ENCODE measurements at regions not wholly inside any gene's neighbourhood (a gene's known extent, or its start where the extent isn't known, plus 50 kb on each side); places are given as distances from the start of the nearest gene placed in this dataset.

DNA sequence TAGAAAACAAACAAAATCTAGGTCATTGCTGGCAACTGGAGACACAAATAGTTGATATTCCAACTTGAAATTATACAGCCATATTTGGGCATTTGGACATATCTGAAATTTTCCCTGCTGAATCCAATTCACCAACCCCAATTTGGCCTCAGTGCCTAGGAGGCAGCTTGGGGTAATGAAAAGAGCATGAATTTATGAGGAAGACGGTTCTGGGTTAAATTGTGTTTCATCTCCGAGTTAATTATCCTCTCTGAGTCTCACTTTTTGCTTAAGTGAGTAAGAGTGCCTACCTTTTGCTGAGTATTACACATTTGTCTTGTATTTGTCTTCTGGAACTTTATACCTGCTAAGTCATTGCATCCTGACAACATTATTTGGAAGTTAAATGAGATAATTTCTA lies 1906.8 kb upstream of the PIK3C3 start:
- DNase-seq (ENCODE audit: low read depth in 3 of 3, low spot score in 1 of 3) = no peak

DNA sequence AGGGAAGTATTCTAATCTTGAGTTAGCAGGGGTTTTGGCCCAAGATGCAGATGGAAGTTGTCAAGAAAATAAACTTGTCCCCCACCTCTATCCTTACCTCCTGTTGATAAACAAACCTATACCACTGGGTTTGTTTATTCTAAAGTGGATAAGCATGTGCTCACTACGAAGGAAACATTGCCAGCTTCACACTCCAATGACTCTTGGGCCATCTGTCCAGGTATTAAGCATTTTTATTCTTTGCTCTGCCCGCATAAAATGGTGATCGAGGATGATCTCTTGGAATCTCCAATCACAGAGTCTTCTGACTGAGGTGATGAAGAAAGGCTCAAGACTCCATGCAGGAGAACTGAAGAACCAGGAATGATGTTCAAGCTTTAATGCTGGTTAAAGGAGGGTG lies 1908.4 kb upstream of the PIK3C3 start:
- DNase-seq (ENCODE audit: low read depth in 3 of 3, low spot score in 1 of 3) = no peak

DNA sequence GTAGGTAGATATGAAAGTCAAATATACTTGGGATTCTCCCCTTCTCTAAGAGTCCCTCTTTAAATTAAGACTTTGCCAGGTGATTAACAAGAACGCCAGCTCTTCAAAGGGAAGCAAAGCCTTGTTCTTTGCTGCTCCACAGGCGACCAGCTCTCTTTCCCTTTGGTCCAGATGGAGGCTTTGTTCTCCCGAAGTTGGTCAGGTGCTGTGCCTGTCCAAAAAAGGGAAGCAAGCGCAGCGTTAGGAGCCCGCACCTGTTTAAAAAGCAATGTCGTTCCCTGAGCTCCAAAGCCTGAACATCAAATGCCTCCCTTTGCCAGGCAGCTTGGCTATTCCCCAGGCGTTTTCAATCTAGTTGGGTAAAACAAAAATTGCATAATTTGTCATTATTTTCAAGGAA lies 1913.1 kb upstream of the PIK3C3 start:
- no peak for DNase-seq (ENCODE audit: low read depth in 3 of 3, low spot score in 1 of 3)

DNA sequence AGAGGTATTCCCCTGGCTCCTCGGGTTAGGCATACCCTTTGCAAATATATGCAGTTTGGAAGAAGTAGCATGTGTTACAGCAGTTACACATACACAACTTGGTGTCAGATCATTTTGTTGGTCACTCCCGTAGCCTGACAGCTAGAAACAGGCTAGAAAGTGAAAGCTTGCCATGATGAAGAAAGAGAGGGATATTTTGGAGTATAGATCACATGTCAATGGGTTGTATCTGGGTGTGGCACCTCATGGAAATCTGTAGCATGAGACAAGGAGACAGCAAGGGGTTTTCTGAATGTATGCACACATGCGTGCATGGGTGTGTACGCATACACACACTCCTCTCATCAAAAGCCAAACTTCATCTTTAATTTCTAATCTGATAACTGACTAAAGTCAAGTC lies 1914.5 kb upstream of the PIK3C3 start:
- DNase-seq (ENCODE audit: low read depth in 3 of 3, low spot score in 1 of 3) = no peak

DNA sequence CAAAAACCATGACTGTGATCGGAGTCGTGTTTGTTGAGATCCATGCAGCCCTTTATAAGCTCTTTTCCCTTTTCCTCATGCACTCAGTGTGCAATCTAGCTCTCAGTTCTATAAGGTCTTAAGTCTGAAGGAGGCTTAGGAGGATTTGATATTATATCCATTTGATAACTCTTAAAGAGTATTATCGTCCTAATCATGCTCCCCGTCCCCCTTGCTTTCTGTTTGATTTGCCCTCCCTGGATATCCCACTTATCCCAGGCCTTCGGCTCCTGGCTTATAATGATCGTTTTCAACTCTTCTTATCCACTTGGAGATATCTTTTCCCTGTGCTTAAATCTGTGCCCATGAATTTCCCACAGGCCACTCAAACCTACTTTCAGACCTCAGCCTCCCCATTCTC lies 1917.7 kb upstream of the PIK3C3 start:
- no peak for DNase-seq (ENCODE audit: low read depth in 3 of 3, low spot score in 1 of 3)

DNA sequence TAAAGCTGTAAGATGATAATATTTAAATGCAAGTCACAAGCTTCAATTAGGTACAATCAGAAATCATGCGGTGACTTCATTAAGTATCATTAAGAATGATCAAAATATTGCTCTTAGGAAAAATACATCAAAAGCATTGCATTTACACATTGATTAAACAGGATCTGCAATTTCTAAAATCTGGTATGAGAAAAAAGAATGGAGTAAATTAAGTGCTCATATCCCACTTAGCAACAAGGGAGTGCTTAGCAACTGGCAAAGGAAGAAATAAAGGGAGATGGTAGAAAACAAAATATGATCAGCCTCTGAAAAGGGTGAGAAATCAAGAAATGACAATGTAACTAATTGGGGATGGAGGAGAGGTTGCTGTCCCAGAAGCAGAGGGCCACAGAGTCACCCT lies 1918.2 kb upstream of the PIK3C3 start:
- DNase-seq (ENCODE audit: low read depth in 3 of 3, low spot score in 1 of 3) = no peak

DNA sequence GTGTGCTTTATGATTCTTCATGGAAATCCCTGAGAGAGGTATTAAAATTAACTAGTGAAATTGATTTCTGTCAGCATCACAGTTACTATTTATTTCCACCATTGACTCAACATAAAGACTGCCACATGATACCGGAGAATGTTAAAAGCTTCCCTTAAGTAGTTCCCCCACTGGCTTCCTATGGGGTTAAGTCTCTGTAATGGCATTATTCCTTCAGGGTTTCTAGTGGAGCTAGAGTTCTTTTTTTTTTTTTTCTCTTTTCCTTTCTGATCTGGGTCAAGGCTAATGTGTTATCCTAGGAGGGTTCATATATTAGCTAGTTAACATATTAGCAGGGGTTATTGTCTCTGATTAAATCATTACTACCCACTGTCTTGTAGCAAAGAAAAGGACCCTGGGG lies 1919.1 kb upstream of the PIK3C3 start:
- DNase-seq (ENCODE audit: low read depth in 3 of 3, low spot score in 1 of 3) = no peak

DNA sequence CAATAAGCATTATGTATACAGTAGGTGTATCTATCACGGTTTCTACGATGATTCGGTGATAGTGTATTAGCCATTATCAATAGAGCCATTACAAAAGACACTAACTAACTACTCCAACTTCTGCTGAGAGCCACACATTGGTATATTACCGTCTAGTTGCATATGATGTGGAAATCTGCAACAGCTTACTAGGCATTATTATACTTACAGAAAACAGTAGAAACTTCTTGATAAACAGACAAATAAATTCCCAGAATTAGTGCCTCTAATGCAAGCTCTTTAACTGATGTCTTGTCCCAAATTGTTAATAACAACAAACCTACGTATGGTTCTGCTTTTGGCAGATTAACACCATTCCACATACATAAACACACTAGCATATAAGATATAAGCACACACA lies 1923.0 kb upstream of the PIK3C3 start:
- DNase-seq (ENCODE audit: low read depth in 3 of 3, low spot score in 1 of 3) = no peak

DNA sequence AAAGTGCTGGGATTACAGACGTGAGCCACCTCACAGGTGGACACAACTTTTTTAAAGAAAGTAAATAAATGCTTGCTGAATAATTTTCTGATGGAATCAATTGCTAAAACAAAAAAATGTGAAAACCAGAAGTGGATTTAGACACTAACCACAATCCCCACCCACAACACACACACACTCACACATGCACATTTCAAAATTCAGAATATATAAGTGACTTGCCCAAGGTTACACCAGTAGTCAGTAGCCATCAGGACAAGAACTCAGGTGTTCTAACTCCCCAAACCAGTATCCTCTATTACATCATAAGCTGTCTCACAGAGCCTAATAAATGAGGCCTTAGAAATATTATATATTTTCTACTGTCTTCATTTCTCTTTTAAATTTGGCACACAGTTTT lies 1923.6 kb upstream of the PIK3C3 start:
- DNase-seq (ENCODE audit: low read depth in 3 of 3, low spot score in 1 of 3) = no peak

DNA sequence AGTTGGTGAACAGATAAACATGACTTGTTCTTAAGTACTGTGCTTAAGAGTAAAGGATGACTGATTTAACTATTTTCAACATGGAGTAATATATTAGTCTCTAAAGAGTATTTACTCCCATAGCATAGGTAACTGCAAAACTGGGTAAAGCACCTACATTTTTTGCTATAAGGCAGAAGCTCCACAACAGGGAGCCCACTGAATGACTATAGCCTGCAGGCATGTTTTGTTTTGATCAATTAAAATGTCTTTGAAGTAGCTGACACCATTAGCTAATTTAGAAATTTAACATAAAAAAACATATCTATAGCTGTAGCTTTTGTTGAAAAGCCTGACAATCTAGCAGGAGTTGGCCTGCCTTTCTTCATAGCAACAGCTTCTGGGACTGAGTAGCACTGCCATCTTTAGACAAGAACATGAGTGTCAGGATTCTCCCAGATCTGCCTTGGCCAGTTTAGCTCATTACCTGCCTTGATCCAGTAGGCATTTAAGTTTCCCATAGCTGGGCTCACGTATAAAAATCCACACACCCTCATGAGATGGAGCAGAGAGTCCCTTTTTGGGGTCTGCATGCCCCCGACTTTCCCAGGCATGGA lies 1935.1 kb upstream of the PIK3C3 start:
- DNase-seq (ENCODE audit: low read depth in 3 of 3, low spot score in 1 of 3) = no peak

DNA sequence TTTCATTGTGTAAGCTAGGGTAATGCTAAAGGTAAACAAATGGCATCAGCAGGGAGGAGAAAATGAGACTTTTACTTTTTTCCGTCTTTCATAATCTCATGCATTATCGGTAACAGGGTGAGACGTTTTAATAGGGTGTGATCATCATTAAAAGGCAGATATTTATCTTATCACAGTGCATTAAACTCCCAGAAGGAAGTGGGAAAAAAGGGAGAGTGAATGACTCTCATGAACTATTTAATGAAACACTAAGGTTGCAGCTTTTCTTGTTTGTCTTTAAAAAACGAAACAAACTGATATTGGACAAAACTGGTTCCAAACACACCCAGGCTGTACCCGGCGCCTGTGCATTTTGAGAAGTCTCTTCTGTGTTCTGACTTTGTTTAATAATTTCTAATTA lies 1936.8 kb upstream of the PIK3C3 start:
- DNase-seq (ENCODE audit: low read depth in 3 of 3, low spot score in 1 of 3) = no peak

DNA sequence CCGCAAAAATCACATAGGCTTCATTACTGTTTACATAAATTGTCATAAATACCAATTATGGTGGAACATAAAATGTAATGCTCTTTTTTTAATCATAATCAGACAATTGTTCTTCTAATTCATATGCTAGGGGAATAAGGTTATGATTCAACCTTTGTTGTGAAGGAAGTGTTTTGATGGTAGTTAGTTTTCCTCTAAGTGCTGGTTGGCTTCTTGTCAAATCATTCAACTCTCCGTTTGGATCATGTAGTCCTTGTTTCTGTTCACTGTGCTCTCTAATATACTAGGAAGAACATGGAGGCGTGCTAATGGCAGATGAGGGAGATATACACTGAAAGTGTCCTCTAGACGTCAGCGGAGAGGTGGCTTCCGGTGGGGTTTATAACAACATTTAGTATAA lies 1938.0 kb upstream of the PIK3C3 start:
- DNase-seq (ENCODE audit: low read depth in 3 of 3, low spot score in 1 of 3) = no peak

DNA sequence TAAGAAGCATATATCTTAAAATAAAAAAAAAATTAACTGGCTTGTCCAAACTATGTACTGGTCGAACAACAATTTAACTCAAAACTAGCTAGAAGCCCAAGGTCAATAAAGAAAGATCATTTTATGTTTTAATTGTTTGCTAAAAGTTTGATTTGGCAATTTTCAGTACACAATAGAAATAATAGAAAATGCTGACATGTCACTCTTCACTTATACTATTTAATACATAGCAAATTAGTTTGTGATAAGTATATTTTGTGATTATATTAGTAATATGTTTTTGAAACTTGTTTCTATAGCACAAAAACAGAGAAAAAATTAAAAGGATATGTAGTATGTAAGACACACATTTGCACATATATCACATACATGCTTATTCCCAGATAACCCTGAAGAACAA lies 1938.6 kb upstream of the PIK3C3 start:
- no peak for DNase-seq (ENCODE audit: low read depth in 3 of 3, low spot score in 1 of 3)

DNA sequence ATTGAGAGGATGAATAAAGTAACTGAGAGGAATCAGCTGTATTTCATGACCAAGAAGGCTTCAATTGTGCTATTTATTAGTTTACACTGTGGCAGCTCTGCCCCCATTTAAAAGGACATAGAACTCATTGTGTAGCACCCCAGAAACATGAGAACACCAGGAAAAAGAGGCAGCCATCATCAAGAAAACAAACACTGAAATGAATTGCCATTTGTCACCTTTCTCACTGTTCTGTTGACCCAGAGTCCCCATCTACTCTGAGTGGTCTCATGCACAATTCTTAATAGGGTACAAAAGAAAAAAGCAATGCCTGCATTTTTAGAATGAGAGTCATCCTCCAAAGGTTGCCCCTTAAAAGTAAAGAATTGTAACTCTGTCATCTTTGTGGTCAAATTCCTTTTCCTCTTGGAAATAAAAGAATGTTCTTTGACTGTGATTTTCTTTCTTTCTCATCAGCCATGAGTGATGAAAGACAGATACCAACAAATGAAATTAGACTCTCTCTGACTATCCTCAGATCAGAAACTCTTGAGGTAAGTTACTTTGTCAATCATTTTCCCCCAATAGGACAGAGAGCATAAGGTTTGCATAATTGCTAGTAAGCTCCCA lies 1941.9 kb upstream of the PIK3C3 start:
- DNase-seq (ENCODE audit: low read depth in 3 of 3, low spot score in 1 of 3) = no peak

DNA sequence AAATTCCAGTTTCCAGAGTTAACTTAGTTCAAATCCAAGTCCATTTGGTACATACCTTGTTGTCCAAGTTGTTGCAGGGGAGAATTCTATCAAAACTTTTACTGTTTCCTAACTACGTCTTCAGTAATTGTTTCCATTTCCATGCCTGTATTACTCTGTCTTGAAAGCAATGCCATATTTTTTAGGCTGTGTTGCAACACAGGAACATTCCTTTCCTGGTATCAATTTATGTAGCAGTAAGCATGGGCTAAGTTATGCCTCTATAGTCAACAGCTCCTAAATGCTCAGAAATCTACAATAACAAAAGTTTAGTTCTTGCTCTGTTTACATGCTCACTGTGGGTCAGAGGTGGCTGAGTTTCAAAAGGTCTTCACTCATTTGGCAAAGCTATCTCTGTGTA lies 1943.8 kb upstream of the PIK3C3 start:
- DNase-seq (ENCODE audit: low read depth in 3 of 3, low spot score in 1 of 3) = no peak

DNA sequence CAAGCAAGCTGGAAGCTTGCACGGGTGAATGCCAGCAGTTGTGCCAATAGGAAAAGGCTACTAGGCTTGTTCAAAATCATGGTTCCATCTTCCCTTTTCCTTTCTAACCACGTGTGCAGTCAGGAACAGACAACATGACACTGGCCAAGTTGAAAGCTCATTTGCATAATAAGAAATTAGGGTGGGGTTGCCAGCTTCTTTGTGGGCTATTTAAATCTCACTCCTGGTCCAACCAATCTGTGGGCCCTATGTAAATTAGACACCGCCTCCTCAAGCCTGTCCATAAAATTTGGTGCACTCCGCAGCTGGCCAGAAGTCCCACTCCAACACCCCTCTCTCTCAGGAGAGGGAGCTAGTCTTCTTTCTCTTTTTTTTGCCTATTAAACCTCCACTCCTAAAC lies 1948.4 kb upstream of the PIK3C3 start:
- no peak for DNase-seq (ENCODE audit: low read depth in 3 of 3, low spot score in 1 of 3)

DNA sequence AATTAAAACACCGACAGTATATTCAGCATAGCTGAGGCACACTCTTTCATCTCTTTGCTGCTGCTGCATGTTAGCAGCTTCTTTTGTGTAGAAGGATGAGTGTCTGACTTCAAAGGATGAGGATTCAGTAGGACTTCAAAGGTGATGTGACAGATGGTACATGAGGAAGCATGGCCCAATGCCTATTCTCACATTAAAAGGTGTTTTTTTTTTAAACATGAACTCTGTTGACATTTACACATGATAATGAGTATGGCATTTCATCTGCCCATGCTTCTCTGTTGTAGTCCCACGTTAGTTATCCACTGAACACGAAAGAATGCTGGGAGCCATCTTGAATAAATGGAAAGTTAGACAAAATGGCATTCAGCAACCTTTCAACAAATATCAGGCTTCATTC lies 1950.8 kb upstream of the PIK3C3 start:
- no peak for DNase-seq (ENCODE audit: low read depth in 3 of 3, low spot score in 1 of 3)

DNA sequence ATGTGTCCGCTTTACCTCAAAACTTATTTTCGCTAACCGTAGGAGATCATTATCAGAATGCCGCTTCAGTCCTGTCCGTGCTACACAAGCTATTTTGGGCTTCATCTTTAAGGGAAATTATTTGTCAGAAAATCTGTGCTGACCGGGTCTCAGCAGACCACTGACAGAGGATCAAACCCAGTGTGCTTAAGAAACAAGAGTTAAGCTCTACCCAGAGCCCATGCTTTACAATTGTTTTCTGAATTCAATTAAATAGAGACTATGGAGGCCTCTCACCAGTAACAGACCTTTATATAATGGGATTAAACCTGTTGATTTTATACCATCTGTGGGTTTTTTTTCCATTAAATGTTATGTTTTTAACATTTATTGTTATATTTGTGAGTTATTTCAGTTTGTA lies 1956.7 kb upstream of the PIK3C3 start:
- DNase-seq (ENCODE audit: low read depth in 3 of 3, low spot score in 1 of 3) = no peak

DNA sequence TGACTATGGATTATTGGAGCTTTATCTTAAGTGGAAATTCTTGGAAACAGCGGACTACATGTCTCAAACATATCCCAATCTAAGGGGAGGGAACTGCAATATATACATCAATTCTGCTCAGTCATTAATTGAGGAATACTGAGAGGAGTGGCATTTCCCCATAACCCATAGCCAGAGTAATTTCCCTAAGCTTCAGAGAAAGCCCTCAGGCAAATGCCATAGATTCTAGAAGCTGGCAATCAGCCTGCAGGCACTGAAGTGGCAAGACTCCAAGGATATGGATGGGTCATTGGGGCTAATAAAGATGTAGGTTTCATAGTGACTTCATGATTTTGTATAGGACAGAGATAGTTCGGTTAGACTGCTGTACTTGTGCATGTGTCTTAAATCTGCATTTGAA lies 1960.5 kb upstream of the PIK3C3 start:
- DNase-seq (ENCODE audit: low read depth in 3 of 3, low spot score in 1 of 3) = no peak

DNA sequence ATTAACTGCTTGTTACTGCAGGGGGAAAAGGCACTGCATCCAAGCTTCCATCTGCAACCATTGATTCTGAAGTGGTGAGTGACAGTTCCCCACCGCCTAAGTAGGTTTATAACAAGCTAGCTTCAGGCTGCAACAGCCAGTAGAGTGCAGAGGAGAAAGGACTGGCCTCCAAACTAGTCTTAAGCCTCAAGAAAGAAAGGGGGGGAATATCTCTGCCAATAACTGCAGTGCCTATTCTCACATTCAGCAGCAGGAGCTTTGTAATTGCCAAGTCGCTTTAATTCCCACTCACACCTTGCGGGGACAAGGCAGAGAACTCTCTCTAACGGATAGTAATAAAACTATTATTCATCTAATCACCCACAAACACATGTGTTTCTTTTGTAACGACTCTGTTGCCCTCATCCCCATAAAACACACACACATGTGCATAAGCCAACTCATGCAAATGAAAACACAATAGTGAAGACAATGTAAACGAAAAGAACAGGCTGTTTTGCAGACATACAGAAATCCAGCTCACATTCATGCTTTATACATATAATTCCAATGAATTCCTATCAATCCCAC lies 1963.3 kb upstream of the PIK3C3 start:
- DNase-seq (ENCODE audit: low read depth in 3 of 3, low spot score in 1 of 3) = no peak

DNA sequence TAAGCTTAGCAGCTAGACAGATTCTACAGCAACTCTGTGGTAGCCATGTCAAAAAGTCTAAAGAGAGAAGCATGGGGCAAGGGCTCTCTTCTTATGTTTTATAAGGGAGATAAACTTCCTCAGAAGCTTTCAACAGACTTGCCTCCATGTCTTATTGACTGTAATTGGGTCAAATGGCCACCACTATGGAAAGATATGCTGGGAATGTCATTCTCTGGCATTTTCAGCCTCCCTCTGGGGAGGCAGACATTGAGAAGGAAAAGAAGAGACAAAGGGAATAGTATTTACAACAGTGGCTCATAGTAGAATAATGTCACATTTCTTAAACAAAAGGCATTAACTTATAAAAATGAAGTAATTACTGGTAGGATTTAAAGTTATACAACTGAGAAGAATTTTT lies 1964.5 kb upstream of the PIK3C3 start:
- DNase-seq (ENCODE audit: low read depth in 3 of 3, low spot score in 1 of 3) = no peak

DNA sequence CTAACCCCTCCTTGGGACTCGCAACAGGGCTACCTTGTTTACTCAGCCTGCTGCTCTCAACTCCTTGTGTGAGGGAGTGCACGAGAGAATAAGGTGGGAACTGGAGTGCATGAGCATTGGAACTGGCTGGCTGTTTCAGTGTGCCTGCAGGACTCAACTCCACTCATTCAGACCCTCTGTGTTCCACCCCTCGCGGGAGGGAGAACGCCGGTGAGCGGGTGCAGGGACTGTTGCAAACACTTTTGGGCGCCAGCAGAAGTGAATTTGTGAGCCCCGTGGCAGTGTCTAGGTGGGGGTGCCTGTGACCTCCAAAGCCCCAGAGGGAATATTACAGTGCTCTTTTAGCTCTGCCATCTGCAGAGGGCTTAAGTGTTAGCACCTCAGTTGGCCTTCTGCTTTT lies 1978.3 kb upstream of the PIK3C3 start:
- DNase-seq (ENCODE audit: low read depth in 3 of 3, low spot score in 1 of 3) = no peak

DNA sequence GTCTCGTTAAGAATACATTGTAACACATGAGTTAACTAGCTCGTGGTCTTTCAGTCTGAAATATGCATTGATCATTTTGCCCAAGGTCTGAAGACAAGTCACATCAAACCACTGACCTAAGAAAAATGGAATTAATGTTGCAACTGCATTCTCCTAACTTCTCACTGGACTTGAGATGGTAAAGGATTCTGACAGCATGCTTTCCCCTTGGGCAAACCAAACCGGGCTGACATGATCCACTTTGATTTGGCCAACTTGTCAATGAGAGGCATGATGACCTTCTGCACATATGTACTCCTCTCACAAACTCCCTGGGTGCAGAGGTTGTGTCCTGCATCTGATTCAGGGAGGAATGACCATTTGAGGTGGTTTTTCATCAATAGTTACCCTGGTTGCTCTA lies 1982.5 kb upstream of the PIK3C3 start:
- DNase-seq (ENCODE audit: low read depth in 3 of 3, low spot score in 1 of 3) = no peak
